ENCODE measurements at regions not wholly inside any gene's neighbourhood (a gene's known extent, or its start where the extent isn't known, plus 50 kb on each side); places are given as distances from the start of the nearest gene placed in this dataset.

DNA sequence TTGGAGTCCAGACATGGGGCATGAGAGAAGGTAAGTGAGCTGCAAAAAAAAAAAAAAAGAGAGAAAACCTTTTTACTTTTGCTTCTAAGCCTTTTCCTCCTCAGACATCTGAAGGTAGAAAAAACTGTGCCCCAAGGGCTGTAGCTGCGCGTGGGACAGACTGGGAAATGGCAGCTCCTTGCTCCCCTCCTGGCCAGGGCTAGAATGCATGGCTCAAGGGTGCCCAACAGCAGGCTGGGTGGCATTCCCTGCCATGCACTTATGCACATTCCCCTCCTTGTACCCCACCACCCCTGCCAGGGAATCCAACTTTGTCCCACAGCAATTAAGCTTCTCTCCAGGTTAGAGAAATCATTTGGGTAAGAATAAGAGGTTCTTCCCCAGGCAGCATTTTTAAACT lies 421.2 kb downstream of the TRAM1L1 start:
- TF ChIP-seq SPI1 (IDR thresholded peaks at IDR 0.05; ENCODE audit: borderline replicate concordance, low read depth) (no peak), GABPA (IDR thresholded peaks at IDR 0.05; ENCODE audit: low read depth) (no peak), POLR2AphosphoS5 (IDR thresholded peaks at IDR 0.05; ENCODE audit: low read depth) (no peak)
- TF ChIP-seq, protein P1, sequence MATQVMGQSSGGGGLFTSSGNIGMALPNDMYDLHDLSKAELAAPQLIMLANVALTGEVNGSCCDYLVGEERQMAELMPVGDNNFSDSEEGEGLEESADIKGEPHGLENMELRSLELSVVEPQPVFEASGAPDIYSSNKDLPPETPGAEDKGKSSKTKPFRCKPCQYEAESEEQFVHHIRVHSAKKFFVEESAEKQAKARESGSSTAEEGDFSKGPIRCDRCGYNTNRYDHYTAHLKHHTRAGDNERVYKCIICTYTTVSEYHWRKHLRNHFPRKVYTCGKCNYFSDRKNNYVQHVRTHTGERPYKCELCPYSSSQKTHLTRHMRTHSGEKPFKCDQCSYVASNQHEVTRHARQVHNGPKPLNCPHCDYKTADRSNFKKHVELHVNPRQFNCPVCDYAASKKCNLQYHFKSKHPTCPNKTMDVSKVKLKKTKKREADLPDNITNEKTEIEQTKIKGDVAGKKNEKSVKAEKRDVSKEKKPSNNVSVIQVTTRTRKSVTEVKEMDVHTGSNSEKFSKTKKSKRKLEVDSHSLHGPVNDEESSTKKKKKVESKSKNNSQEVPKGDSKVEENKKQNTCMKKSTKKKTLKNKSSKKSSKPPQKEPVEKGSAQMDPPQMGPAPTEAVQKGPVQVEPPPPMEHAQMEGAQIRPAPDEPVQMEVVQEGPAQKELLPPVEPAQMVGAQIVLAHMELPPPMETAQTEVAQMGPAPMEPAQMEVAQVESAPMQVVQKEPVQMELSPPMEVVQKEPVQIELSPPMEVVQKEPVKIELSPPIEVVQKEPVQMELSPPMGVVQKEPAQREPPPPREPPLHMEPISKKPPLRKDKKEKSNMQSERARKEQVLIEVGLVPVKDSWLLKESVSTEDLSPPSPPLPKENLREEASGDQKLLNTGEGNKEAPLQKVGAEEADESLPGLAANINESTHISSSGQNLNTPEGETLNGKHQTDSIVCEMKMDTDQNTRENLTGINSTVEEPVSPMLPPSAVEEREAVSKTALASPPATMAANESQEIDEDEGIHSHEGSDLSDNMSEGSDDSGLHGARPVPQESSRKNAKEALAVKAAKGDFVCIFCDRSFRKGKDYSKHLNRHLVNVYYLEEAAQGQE (IDR thresholded peaks at IDR 0.05; ENCODE audit: insufficient replicate concordance, low read depth) = no peak
- Histone ChIP-seq H3K27me3 (ENCODE audit: insufficient read depth, poor library complexity, severe bottlenecking) (no peaks in the 10 kb centered on the region), H3K4me3 (replicated peaks; ENCODE audit: insufficient read depth, low read length) (no peak overlapping the region), H3K27ac (replicated peaks) (no peak overlapping the region)
- DNase-seq (ENCODE audit: low read depth in 1 of 2, low spot score in 1 of 2) = no peak

DNA sequence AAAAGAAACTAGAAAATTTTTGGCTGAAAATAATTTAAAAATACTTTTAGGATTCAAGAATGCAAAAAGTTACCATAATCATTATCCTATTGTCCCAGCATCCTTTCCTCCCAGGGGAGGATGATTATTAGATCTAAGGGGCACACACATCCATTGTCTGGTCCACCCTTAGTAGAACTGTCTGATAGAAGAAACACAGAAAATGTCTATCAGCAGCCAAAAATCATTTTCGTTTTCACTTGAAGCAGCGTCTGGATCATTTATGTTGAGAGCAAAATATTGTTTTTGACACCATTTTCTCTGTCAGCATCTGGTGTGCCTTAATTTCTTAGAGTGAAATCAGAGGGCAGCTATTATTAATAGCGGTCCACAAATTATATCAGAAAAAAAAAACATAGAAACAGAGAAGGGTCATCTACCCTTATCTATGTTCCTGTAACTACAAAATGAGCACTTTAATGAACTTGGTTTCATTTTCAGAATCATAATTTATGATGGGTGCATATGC lies 446.3 kb downstream of the TRAM1L1 start:
- TF ChIP-seq GABPA (IDR thresholded peaks at IDR 0.05; ENCODE audit: low read depth) = no peak
- TF ChIP-seq, protein P2, sequence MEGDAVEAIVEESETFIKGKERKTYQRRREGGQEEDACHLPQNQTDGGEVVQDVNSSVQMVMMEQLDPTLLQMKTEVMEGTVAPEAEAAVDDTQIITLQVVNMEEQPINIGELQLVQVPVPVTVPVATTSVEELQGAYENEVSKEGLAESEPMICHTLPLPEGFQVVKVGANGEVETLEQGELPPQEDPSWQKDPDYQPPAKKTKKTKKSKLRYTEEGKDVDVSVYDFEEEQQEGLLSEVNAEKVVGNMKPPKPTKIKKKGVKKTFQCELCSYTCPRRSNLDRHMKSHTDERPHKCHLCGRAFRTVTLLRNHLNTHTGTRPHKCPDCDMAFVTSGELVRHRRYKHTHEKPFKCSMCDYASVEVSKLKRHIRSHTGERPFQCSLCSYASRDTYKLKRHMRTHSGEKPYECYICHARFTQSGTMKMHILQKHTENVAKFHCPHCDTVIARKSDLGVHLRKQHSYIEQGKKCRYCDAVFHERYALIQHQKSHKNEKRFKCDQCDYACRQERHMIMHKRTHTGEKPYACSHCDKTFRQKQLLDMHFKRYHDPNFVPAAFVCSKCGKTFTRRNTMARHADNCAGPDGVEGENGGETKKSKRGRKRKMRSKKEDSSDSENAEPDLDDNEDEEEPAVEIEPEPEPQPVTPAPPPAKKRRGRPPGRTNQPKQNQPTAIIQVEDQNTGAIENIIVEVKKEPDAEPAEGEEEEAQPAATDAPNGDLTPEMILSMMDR (IDR thresholded peaks at IDR 0.05; ENCODE audit: insufficient read depth, low read length) = no peak
- TF ChIP-seq SPI1 (IDR thresholded peaks at IDR 0.05; ENCODE audit: borderline replicate concordance, low read depth) = no peak
- no peak for TF ChIP-seq POLR2AphosphoS5 (IDR thresholded peaks at IDR 0.05; ENCODE audit: low read depth)
- TF ChIP-seq, protein P1 (IDR thresholded peaks at IDR 0.05; ENCODE audit: insufficient replicate concordance, low read depth) = no peak
- H3K4me3 ChIP-seq (replicated peaks; ENCODE audit: insufficient read depth, low read length) = no peak overlapping the region
- no peaks in the 10 kb centered on the region for H3K27me3 ChIP-seq (ENCODE audit: insufficient read depth, poor library complexity, severe bottlenecking)
- DNase-seq (ENCODE audit: low read depth in 1 of 2, low spot score in 1 of 2) = no peak
- no peak overlapping the region for H3K27ac ChIP-seq (replicated peaks)

DNA sequence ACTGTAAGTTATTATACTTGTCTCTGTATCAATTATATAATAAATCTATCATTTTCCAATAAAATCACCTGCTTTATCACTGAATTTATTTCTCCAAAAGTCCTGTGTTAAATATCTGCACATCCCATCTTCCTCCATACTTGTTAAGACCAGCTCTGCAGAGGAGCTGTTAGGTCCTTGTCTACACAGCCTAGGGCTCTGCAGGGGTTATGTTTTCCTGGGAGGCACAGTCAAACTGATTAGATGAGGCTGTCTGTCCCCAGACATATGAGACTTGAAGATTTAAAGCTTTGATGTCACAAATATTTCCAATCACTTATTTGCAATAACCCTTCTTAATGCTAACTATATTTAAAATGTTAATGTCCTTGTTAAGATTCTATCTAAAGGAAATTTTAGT lies 446.8 kb downstream of the TRAM1L1 start:
- DNase-seq (ENCODE audit: low read depth in 1 of 2, low spot score in 1 of 2) = no peak
- TF ChIP-seq GABPA (IDR thresholded peaks at IDR 0.05; ENCODE audit: low read depth) = no peak
- TF ChIP-seq SPI1 (IDR thresholded peaks at IDR 0.05; ENCODE audit: borderline replicate concordance, low read depth) = no peak
- TF ChIP-seq, protein P1 (IDR thresholded peaks at IDR 0.05; ENCODE audit: insufficient replicate concordance, low read depth) = no peak
- TF ChIP-seq POLR2AphosphoS5 (IDR thresholded peaks at IDR 0.05; ENCODE audit: low read depth) = no peak
- TF ChIP-seq, protein P2 (IDR thresholded peaks at IDR 0.05; ENCODE audit: insufficient read depth, low read length) = no peak
- Histone ChIP-seq H3K27ac (replicated peaks) (no peak overlapping the region), H3K27me3 (ENCODE audit: insufficient read depth, poor library complexity, severe bottlenecking) (no peaks in the 10 kb centered on the region), H3K4me3 (replicated peaks; ENCODE audit: insufficient read depth, low read length) (no peak overlapping the region)

Measured in HL-60 (cell line).